ENCODE measurements at regions not wholly inside any gene's neighbourhood (a gene's known extent, or its start where the extent isn't known, plus 50 kb on each side); places are given as distances from the start of the nearest gene placed in this dataset.

- no peak for FAIRE-seq
Observed at GRCh38 chr3:13207578-13207922, 134.3 kb upstream of the IQSEC1 start.

GRCh38 chr3:13206799-13207577 lies 133.8 kb upstream of the IQSEC1 start:
- TF ChIP-seq POU2F2 (IDR thresholded peaks at IDR 0.05; ENCODE audit: low read depth, low read length) (no peak), POLR2A (IDR thresholded peaks at IDR 0.05; ENCODE audit: low read depth, low read length) (no peak), SPI1 (IDR thresholded peaks at IDR 0.05; ENCODE audit: low read depth, low read length) (no peak), TAF1 (IDR thresholded peaks at IDR 0.05; ENCODE audit: low read depth, low read length) (no peak)
- no peak for FAIRE-seq
- no peak for DNase-seq (ENCODE audit: insufficient read length, low spot score)

More at GRCh38 chr3:13207578-13207922, 134.3 kb upstream of the IQSEC1 start:
- DNase-seq (ENCODE audit: insufficient read length, low spot score), result no peak
- TF ChIP-seq SPI1 (IDR thresholded peaks at IDR 0.05; ENCODE audit: low read depth, low read length) (no peak), PAX5 (IDR thresholded peaks at IDR 0.05; ENCODE audit: insufficient read depth, low read length, severe bottlenecking) (no peak), POLR2AphosphoS5 (IDR thresholded peaks at IDR 0.05; ENCODE audit: low read depth, low read length) (no peak), POLR2A (IDR thresholded peaks at IDR 0.05; ENCODE audit: low read depth, low read length) (no peak), POU2F2 (IDR thresholded peaks at IDR 0.05; ENCODE audit: low read depth, low read length) (no peak), TAF1 (IDR thresholded peaks at IDR 0.05; ENCODE audit: low read depth, low read length) (no peak)

- DNase-seq (ENCODE audit: insufficient read length, low spot score) (no peak), FAIRE-seq (no peak)
- no peak for TF ChIP-seq PAX5 (IDR thresholded peaks at IDR 0.05; ENCODE audit: insufficient read depth, low read length, severe bottlenecking)
- TF ChIP-seq TAF1 (IDR thresholded peaks at IDR 0.05; ENCODE audit: low read depth, low read length), result no peak
- TF ChIP-seq SPI1 (IDR thresholded peaks at IDR 0.05; ENCODE audit: low read depth, low read length), result no peak
- TF ChIP-seq POU2F2 (IDR thresholded peaks at IDR 0.05; ENCODE audit: low read depth, low read length), result no peak
- no peak for TF ChIP-seq POLR2A (IDR thresholded peaks at IDR 0.05; ENCODE audit: low read depth, low read length)
Observed at GRCh38 chr3:13205567-13206143, 132.4 kb upstream of the IQSEC1 start.

GRCh38 chr3:13204177-13204581 lies 130.9 kb upstream of the IQSEC1 start:
- FAIRE-seq, result no peak
- TF ChIP-seq POLR2AphosphoS5 (IDR thresholded peaks at IDR 0.05; ENCODE audit: low read depth, low read length), result no peak
- no peak for TF ChIP-seq POLR2A (IDR thresholded peaks at IDR 0.05; ENCODE audit: low read depth, low read length)
- TF ChIP-seq POU2F2 (IDR thresholded peaks at IDR 0.05; ENCODE audit: low read depth, low read length), result no peak
- TF ChIP-seq SPI1 (IDR thresholded peaks at IDR 0.05; ENCODE audit: low read depth, low read length), result no peak
- no peak for TF ChIP-seq TAF1 (IDR thresholded peaks at IDR 0.05; ENCODE audit: low read depth, low read length)
- no peak for TF ChIP-seq PAX5 (IDR thresholded peaks at IDR 0.05; ENCODE audit: insufficient read depth, low read length, severe bottlenecking)
- no peak for DNase-seq (ENCODE audit: insufficient read length, low spot score)

- FAIRE-seq (no peak), DNase-seq (ENCODE audit: insufficient read length, low spot score) (no peak)
- TF ChIP-seq POU2F2 (IDR thresholded peaks at IDR 0.05; ENCODE audit: low read depth, low read length) (no peak), POLR2AphosphoS5 (IDR thresholded peaks at IDR 0.05; ENCODE audit: low read depth, low read length) (no peak), TAF1 (IDR thresholded peaks at IDR 0.05; ENCODE audit: low read depth, low read length) (no peak), POLR2A (IDR thresholded peaks at IDR 0.05; ENCODE audit: low read depth, low read length) (no peak), PAX5 (IDR thresholded peaks at IDR 0.05; ENCODE audit: insufficient read depth, low read length, severe bottlenecking) (no peak), SPI1 (IDR thresholded peaks at IDR 0.05; ENCODE audit: low read depth, low read length) (no peak)
Observed at GRCh38 chr3:13203398-13204176, 130.4 kb upstream of the IQSEC1 start.

DNA sequence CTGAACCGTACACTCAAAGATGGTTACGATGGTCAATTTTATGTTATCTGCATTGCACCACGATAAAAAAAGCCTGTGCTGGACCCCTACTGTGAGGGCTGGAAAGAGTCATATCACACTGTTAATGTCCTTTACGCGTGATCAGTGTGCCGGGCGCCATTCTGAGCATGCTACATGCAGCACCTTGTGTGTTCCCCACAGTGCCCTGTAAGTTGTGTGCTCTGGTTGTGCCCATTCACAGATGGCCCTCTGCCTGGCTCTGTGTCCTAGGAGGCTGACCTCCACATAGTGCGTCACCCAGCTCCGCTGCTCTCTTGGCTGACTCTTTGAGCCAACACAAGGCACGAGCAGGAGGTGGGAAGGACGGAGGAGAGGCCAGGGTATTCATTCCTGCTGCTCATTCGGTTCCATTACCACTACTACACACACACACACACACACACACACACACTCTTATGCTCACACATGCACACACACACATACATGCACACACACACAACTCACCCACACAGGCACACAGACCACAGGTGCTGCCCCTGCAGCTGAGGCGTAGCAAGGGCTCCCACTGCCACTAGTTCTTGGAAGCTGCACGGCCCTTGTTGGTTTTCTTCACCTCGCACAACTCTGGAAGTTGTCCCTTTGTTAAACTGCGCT lies 129.6 kb upstream of the IQSEC1 start:
- TF ChIP-seq PAX5 (IDR thresholded peaks at IDR 0.05; ENCODE audit: insufficient read depth, low read length, severe bottlenecking), result no peak
- no peak for TF ChIP-seq TAF1 (IDR thresholded peaks at IDR 0.05; ENCODE audit: low read depth, low read length)
- TF ChIP-seq POLR2A (IDR thresholded peaks at IDR 0.05; ENCODE audit: low read depth, low read length), result no peak
- DNase-seq (ENCODE audit: insufficient read length, low spot score) (no peak), FAIRE-seq (no peak)

- FAIRE-seq, result no peak
- DNase-seq (ENCODE audit: insufficient read length, low spot score), result no peak
- TF ChIP-seq PAX5 (IDR thresholded peaks at IDR 0.05; ENCODE audit: insufficient read depth, low read length, severe bottlenecking) (no peak), POLR2AphosphoS5 (IDR thresholded peaks at IDR 0.05; ENCODE audit: low read depth, low read length) (no peak), POU2F2 (IDR thresholded peaks at IDR 0.05; ENCODE audit: low read depth, low read length) (no peak), SPI1 (IDR thresholded peaks at IDR 0.05; ENCODE audit: low read depth, low read length) (no peak), TAF1 (IDR thresholded peaks at IDR 0.05; ENCODE audit: low read depth, low read length) (no peak)
Observed at GRCh38 chr3:13201851-13202250, 128.6 kb upstream of the IQSEC1 start.

GRCh38 chr3:13200946-13201345 lies 127.7 kb upstream of the IQSEC1 start:
- DNase-seq (ENCODE audit: insufficient read length, low spot score) (no peak), FAIRE-seq (no peak)
- no peak for TF ChIP-seq POLR2AphosphoS5 (IDR thresholded peaks at IDR 0.05; ENCODE audit: low read depth, low read length)
- no peak for TF ChIP-seq POU2F2 (IDR thresholded peaks at IDR 0.05; ENCODE audit: low read depth, low read length)

DNA sequence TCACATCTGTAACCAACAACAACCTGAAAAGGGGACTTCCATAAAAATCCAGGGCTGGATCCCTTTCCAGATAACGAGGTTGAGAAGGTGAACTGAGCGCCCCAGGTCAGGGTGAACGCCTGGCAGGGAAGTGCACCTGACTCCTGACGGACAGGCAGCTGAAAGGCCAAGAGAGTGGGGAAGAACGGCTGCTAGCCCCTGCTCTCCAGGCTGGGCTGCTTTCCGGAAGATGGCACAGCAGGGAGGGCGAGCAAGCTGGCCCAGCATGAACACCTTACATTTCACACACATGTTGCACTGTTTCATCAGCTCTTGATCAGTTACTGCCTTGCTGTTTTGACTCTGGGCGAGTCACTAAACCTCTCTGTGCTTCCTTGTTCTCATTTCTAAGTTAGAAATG lies 127.2 kb upstream of the IQSEC1 start:
- FAIRE-seq (no peak), DNase-seq (ENCODE audit: insufficient read length, low spot score) (no peak)

More for the DNA sequence above, 127.2 kb upstream of the IQSEC1 start:
- TF ChIP-seq TAF1 (IDR thresholded peaks at IDR 0.05; ENCODE audit: low read depth, low read length) (no peak), SPI1 (IDR thresholded peaks at IDR 0.05; ENCODE audit: low read depth, low read length) (no peak), POLR2A (IDR thresholded peaks at IDR 0.05; ENCODE audit: low read depth, low read length) (no peak), POU2F2 (IDR thresholded peaks at IDR 0.05; ENCODE audit: low read depth, low read length) (no peak), POLR2AphosphoS5 (IDR thresholded peaks at IDR 0.05; ENCODE audit: low read depth, low read length) (no peak), PAX5 (IDR thresholded peaks at IDR 0.05; ENCODE audit: insufficient read depth, low read length, severe bottlenecking) (no peak)
